HG03432 (cell line): ENCODE measurements at regions not wholly inside any gene's neighbourhood (a gene's known extent, or its start where the extent isn't known, plus 50 kb on each side); places are given as distances from the start of the nearest gene placed in this dataset.

Experiments
- ATAC-seq: cut with Tn5 transposase; IDR thresholded peaks from one replicate; pipeline ENCODE4 v1.9.1; 2021; ENCODE audit warnings: mild to moderate bottlenecking, moderate library complexity; ENCODE audit not compliant: unreplicated experiment

DNA sequence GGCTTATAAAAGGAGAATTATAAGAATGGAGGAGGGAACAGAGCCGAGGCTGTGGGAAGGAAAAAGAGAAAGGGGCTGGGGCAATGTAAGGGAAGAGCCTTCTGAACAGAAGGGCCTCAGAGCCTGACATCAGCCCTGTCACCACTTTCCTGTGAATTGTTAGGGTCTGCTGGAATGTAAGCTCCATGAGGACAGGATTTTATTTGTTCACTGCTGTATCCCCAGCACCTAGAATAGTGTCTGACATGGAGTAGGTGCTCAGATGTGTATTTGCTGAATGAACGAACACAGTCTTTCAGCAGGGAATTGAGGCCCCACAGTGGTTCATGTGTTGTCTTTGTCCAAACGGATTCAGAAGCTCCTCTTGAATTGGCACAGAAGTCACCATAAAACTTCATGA, 251.5 kb downstream of the OPA1 start:
- no peak for ATAC-seq

DNA sequence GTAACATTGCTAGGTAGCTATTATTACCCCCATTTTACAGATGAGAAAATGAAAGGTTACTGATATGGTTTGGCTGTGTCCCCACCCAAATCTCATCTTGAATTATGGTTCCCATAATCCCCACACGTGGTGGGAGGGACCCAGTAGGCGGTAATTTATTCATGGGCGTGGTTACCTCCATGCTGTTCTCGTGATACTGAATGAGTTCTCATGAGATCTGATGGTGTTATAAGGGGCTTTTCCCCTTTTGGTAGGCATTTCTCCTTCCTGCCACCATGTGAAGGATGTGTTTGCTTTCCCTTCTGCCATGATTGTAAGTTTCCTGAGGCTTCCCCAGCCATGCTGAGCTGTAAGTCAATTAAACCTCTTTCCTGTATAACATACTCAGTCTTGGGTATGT, 252.1 kb downstream of the OPA1 start:
- no peak for ATAC-seq

DNA sequence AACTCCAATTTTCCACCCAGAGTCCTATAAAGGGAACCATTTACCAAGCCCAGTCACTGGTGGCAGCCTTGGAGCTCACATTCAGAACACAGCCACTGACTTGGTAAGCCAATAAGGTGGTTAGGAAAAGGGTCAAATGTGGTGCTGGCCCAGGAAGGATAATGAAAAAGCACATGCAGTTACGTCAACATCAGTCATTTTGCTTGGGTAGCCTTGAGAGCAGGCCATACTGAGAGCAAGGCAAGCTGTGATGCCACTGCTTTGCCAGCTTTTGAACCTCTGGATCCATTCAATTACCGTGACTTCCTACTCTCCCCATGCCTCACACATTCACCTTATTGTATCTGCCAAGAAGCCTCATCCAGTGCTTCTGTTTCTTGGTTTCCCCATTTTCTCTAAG, 253.6 kb downstream of the OPA1 start:
- no peak for ATAC-seq

DNA sequence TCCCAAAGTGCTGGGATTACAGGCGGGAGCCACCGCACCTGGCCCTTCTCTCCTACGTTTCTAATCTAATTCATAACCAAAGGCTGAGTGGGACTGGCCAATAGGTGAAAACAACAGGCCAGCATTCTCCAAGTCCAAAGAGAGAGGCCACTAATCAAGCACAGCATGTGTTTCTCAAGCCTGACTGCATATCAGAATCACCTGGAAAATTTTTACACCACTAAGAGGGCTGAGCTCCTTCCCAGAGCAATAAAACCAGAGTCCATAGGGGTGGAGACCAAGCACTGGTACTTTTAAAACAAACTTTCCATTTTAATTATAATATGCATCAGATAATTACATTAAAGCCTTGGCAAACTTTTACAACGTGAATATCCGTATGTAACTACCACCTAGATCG, 254.4 kb downstream of the OPA1 start:
- no peak for ATAC-seq

DNA sequence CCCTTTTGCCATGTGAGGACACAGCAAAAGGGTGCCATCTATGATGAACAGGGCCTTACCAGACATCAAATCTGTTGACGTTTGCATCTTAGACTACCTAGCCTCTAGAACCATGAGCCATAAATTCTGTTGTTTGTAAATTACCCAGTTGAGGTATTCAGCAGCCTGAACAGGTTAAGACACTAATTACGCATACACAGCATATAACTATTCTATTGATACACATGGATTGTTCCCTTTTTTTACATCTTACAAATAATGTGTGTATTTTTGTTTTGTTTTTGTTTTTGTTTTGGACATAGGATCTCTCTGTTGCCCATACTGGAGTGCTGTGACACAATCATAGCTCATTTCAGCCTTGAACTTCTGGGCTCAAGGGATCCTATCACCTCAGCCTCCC, 255.5 kb downstream of the OPA1 start:
- ATAC-seq, result no peak

DNA sequence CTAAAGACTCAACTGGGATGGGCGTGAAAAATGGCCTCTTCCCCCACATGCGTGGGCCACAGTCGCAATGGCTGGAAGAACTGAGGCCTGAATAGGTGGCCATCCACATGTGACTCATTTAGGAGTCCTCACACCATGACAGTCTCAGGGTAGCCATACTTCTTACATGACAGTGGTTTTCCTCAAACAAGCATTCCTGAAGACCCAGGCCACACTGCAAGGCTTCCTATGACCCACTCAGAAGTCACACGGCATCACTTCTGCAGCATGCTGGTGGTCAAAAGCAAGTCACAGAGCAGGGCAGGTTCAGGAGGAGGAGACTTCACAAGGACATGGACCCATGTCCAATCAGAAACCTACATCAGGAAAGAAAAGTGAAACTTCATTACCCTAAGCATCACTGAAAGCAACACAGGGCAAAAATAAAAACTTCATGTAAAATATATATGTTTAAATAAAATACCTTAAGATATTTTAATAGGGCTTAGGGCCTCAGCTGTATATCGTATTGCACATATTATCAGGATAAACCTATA, 257.1 kb downstream of the OPA1 start:
- ATAC-seq, result no peak

DNA sequence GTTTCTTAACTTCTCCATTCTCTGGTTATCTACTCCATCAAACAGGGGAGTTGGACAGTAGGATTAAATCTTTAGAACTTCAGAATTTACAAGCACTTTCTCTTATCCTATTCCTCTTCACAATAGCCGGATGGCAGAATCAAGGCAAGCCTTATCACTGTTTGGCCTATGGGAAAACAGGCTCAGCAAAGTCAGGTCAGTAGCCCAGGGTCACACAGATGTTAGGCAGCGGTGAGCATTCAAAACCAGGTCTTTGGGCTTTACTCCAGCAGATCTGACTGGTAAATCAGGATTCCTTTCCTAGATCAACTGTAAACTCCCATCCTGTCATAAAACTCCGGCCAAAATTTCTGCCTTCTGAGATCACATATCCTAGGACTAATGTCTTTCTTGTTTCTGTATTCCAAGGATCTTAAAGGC, 258.4 kb downstream of the OPA1 start:
- ATAC-seq, result no peak

DNA sequence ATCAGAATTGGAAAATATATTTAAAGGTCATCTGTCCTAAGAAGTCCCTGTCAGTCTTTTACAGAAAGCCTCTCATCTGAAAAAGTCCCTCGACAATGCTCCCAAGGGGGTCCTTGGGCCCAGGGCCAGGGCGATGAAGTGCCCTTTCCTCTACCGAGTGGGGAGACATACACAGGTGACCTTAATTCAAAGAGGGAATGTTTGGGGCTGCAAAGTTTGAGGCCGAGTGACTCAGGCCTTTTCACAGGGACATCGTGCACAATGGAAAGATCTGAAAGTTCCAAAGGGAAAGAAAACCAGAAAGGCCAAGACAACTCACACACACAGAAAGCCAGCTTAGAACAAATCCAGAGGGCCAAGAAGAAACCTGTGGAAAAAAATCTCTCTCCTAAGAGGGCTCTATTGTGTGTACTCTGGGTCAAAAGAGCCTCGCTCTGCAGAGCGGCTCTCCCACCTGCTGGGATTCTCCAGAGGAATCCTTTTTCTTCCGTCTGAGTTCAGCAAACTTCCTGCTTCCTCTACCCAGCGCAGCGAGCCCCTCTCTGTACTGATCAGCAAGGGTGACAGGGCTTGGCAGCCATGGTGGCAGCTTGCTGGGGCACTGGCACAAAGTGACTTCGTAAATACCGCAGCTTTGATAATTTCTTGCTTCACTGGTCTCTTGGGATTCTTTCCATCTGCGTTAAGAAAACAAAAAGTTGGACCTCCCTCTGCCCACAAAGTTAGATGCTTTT, 259.1 kb downstream of the OPA1 start:
- ATAC-seq, result no peak

DNA sequence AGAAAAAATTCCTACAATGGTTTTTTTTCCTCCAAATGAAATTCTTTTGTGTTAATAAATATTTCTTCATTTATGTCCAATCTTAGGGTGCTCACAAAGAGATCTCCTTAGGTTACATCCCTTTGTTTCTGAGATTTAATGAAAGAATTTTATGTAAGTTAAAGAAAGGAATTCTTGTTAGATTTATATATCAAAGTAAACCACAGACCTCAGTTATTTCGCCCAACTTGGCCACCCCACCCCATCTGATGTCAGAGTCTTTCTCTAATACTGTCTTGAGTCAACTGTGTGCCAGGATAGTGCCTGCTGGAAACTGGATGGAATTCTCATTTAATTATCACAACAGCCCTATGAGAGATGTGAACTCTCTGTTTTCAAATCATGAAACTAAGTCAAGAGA, 259.9 kb downstream of the OPA1 start:
- ATAC-seq, result no peak

DNA sequence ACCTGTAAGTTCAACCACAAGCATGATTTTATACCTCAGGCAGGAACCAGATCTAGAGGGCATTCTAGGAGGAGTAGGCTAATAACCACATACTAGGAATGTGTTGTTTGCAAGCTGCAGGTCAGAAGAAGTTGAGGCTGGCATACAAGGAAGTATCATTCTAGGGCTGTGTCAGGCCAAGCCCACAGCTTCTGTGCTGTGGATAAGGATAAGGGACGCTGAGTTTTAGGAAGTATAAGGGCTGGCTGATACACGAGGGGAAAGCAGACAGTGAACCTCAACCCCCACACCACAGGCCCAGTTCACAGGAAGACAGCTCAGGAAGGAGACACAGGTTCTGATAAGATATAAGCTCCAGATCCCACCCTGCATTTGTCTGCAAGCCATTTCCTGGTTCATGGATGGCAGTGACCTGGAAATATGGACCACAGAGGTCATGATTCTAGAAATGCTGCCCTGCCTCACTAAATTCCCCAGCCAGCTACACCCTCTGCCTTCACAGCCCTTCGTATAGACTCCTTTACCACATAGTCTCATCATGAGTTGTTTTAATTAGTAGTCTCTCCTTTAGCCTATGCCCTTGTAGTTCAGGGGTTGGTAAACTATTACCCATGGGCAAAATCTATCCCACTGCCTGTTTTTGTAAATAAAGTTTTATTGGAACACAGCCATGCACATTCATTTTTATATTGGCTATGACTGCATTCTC, 260.7 kb downstream of the OPA1 start:
- no peak for ATAC-seq

DNA sequence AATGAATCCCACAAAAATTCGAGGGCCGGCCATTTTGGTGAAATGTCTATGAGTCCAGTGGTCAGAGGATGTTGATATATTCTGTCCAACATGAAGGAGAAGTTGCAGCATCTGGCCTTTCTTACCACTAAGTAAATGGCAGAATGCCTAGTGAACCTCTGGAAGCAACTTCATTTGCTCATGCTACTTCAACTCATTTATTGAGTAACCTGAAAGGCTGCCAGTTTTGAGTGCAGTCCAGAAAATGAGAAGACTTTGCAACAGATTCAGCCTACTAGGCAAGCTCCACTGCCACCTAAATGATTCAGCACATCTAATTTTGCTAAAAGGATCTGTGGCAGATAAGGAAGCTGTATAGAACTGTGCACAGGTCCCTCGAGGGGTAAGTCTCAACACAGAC, 265.0 kb downstream of the OPA1 start:
- no peak for ATAC-seq

DNA sequence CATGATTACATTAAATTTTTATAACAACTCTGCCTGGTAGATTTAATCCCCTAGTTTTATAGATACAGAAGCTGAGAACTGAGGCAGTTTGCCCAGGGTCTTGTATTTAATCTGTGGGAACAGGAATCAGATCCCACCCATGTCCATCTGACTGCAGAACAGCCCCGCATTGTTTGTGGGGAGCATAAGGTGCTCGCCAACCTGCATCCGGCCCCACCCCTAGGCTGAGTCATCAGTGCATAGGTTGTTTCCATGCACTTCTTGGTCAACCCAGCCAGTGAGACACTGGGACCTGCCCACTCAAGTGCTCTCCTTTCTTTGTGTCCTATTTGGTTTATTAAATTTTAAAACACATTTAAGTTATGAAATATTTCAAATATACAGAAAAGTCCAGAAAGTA, 266.2 kb downstream of the OPA1 start:
- ATAC-seq, result no peak

DNA sequence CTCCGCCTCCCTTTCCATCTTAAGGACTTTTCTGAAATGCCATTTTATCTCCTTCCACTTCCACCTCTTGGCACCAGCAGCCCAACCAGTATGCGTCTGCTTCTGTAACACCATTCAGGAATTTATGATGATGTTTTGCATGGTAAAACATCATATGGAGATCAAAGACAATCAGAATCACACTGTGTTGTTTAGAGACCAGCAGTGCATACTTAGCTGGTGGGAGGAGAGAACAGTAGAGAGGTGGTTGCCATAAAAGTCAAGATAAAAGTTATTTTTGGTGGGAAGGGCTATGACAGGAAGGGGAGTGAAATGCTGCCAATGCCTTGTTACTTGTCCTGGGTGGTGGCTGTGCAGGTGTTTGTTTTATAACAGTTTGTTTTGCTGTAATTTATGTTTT, 268.0 kb downstream of the OPA1 start:
- ATAC-seq, result no peak

DNA sequence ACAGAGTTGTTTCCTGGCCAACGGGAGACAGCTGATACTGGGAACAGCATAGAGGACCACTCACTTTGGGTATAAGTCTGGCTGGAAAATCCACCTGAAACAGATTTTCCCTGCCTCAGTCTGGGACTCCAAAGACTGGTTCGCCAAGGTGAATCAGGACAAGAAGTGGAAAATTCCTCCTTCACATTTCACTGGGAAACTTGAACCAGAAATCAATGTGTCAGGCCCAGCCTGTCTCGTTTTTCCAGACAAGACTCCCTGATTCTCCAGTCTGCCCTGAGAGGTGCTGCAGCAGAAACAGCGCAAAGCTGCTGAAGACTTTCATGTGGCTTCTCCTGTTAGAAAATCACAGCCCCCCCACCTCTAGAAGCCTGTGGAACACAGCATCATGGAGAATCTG, 269.8 kb downstream of the OPA1 start:
- no peak for ATAC-seq

DNA sequence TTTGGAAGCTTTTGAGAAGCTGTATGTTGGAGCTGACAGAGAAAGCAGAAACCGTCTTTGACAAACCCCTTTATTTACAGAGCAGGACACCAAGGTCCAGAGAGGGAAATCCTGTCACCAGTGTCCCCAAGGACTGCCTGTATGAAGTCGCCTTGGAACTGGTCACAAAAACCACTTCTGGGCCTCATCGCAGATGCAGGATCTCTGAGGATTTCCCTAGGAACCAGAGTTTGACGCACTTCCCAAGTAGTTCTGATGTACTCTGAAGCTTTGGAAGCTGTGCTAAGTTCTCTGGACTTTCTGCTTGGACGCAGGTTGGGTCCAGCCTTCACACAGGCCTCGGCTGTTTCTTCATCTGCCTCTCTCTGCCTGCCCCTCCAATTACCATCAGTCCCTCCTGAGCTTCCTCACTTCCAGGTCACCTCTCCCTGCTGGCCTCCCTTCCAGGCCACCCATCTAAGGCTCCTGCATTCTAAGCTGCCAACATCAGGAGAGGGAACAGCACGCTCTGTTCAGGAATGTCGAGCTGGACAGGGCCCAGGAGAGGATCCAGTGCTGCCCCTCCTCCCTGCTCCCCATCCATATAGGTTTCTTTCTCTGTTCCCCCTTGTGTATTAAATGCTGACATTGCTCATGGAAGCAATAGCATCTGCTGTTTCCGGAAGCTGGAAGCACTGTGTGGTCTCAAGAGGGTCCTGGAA, 270.8 kb downstream of the OPA1 start:
- no peak for ATAC-seq

DNA sequence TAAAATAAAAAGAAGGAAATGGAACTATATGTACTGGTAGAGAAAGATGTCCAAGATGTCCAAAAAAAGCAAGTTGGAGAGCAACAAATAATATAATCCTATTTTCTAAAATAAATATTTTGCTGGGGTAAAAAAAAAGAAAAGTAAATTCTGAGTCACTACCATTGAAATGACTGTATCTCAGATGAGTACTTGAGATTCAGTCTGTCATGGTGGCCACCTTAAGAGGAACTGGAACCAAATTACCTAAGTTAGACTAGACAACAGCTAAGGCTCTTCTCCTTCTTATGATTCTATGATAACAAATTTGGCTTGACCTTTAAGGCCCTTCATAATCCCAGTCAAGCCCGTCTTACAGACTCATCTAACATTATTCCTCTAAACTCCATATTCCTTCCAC, 270.6 kb upstream of the HES1 start:
- ATAC-seq, result peak; percentile 88

DNA sequence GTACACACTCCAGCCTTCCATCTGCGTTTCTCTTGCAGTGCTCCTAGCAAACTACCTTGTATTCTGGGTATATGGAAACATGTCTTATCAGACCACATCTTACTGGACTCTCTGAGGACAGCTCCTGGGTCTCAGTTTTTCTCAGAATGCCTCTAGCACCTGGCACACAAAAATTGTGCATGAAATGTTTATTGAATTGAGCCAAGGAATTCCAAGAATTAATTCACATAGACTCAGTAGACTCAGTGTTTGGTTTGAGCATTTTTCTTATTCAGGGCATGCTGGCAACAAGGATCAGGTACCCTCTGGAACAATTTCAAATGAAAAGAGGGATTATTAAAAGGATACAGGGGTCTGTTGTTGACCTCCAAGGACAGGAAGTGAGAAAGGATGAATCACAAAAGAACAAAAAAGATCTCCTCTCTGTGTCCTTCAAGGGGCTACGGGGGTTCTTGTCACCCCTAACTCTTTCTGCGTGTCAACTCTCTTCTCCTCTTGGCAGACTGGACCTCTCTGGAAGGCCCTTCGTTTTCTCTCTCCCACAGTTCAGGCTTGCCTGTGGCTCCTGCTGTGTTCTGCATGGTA, 270.0 kb upstream of the HES1 start:
- peak; percentile 2 for ATAC-seq

DNA sequence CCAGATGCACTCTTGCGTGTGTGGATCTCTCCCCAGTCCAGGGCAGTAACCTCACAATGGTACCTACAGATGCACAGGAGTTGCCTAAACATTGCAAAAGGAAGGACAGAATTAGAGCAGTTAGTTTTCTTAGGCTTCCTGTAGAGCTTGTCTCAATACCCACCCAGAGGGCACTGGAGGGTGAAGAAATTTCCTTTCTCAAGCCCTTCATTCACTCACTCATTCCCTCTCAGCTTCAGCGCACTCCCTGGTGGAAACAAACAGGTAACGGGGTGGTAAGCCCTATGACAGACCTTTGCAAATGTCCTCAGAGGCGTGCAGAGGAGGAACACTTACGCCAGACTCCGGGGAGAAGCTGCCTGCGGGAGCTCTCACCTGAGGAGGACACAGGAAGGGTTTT, 267.4 kb upstream of the HES1 start:
- peak; percentile 30 for ATAC-seq

DNA sequence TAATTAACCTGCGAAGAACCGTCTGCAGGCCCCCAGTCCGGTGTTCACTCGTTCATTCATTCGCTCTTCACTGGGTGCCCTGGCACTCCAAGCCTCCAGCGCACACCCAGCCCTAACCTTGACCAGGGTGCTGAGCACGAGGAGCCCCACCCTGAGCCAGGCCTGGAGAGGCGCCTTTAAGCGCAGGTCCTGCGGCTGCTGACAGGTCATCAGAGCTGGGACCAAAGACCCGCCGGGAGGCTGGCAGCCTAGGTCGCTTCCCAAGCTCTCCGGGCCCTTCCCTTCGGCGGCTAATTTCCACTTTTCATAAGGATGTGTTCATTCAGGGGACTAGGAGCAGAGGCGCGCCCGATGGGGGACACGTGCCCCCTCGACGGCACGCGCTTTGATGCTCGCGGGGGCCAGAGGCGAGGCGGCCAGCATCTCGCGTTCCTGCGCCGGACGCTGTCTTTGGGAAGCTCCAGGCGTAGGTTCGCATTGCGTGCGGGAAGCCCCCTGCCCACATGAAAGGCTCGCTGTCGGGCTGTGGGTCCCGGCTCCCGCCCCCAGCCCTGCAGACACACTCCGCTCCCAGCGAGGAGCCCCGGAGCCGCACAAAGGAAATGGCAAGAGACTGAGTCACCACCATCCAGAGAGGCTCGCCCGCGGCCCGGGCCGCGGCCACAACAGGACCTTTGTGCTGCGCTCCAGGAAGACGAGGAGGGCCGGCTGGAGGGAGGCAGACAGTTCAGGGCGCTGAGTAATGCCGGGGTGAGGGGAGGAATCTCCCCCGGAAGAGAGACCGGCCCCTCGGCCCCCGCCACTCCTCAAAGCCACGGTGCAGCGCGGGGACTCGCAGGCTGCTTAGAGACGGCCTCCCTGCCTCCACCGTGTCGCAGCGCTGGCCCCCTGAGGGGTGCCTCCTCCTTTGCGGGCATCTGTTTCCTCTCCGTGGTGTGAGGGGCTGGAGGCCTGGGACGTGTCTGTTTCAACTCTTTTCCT, 266.4 kb upstream of the HES1 start:
- ATAC-seq, result no peak
